ENCODE measurements at regions not wholly inside any gene's neighbourhood (a gene's known extent, or its start where the extent isn't known, plus 50 kb on each side); places are given as distances from the start of the nearest gene placed in this dataset.

GRCh38 chr7:94333810-94334209 lies 60.9 kb upstream of the COL1A2 start:
- Histone ChIP-seq H3K9ac (ENCODE audit: low read length) (no peak overlapping the region), H3K36me3 (ENCODE audit: insufficient read depth, low read length) (no peaks in the 10 kb centered on the region), H3K27me3 (ENCODE audit: insufficient read depth, low read depth, low read length) (no peaks in the 10 kb centered on the region), H2AFZ (ENCODE audit: low read depth, low read length) (no peak overlapping the region), H3K27ac (ENCODE audit: low read length) (no peak overlapping the region), H4K20me1 (ENCODE audit: insufficient read depth) (no peaks in the 10 kb centered on the region), H3K9me2 (ENCODE audit: insufficient read depth, low read length) (no peaks in the 10 kb centered on the region), H3K9me3 (ENCODE audit: low read length) (no peaks in the 10 kb centered on the region), H3K4me3 (ENCODE audit: low read length) (no peak overlapping the region), H3K4me2 (ENCODE audit: low read length) (no peak overlapping the region), H3K79me2 (replicated peaks; ENCODE audit: insufficient read depth, low read length) (no peaks in the 10 kb centered on the region), H3F3A (ENCODE audit: insufficient read depth, low read length, poor library complexity, severe bottlenecking) (no peaks in the 10 kb centered on the region)
- no peak for TF ChIP-seq EP300 (conservative IDR thresholded peaks at IDR 0.05; ENCODE audit: poor library complexity, severe bottlenecking)
- TF ChIP-seq MXI1 (conservative IDR thresholded peaks at IDR 0.05; ENCODE audit: poor library complexity, severe bottlenecking) = no peak

- TF ChIP-seq TAF1 (IDR thresholded peaks at IDR 0.05; ENCODE audit: low read depth) (no peak), SMC3 (conservative IDR thresholded peaks at IDR 0.05; ENCODE audit: poor library complexity) (no peak), RAD21 (conservative IDR thresholded peaks at IDR 0.05) (no peak), CTCF (IDR thresholded peaks at IDR 0.05; ENCODE audit: poor library complexity, severe bottlenecking) (no peak), EP300 (conservative IDR thresholded peaks at IDR 0.05; ENCODE audit: poor library complexity, severe bottlenecking) (no peak), REST (IDR thresholded peaks at IDR 0.05; ENCODE audit: borderline replicate concordance) (no peak), EZH2 (IDR thresholded peaks at IDR 0.05; ENCODE audit: borderline replicate concordance, insufficient read depth, low read length, poor library complexity, severe bottlenecking) (no peak), MXI1 (conservative IDR thresholded peaks at IDR 0.05; ENCODE audit: poor library complexity, severe bottlenecking) (no peak), POLR2AphosphoS5 (IDR thresholded peaks at IDR 0.05) (no peak)
- no peaks in the 10 kb centered on the region for H3K9me2 ChIP-seq (ENCODE audit: insufficient read depth, low read length)
- no peak overlapping the region for H3K4me2 ChIP-seq (ENCODE audit: low read length)
- H3K9me3 ChIP-seq (ENCODE audit: low read length) = no peaks in the 10 kb centered on the region
- H3K27ac ChIP-seq (ENCODE audit: low read length) = no peak overlapping the region
- H3K4me3 ChIP-seq (ENCODE audit: low read length) = no peak overlapping the region
- H3K36me3 ChIP-seq (ENCODE audit: insufficient read depth, low read length) = no peaks in the 10 kb centered on the region
- H4K20me1 ChIP-seq (ENCODE audit: insufficient read depth) = no peaks in the 10 kb centered on the region
- no peaks in the 10 kb centered on the region for H3F3A ChIP-seq (ENCODE audit: insufficient read depth, low read length, poor library complexity, severe bottlenecking)
- H3K27me3 ChIP-seq (ENCODE audit: insufficient read depth, low read depth, low read length) = no peaks in the 10 kb centered on the region
- H3K9ac ChIP-seq (ENCODE audit: low read length) = no peak overlapping the region
- H3K79me2 ChIP-seq (replicated peaks; ENCODE audit: insufficient read depth, low read length) = no peaks in the 10 kb centered on the region
- no peak overlapping the region for H2AFZ ChIP-seq (ENCODE audit: low read depth, low read length)
Observed at GRCh38 chr7:94335586-94335985, 59.1 kb upstream of the COL1A2 start.

- H3K9me3 ChIP-seq (ENCODE audit: low read length) = no peaks in the 10 kb centered on the region
- no peaks in the 10 kb centered on the region for H3K27me3 ChIP-seq (ENCODE audit: insufficient read depth, low read depth, low read length)
- no peaks in the 10 kb centered on the region for H3F3A ChIP-seq (ENCODE audit: insufficient read depth, low read length, poor library complexity, severe bottlenecking)
- no peak overlapping the region for H3K4me3 ChIP-seq (ENCODE audit: low read length)
- H3K27ac ChIP-seq (ENCODE audit: low read length) = no peak overlapping the region
- H3K9me2 ChIP-seq (ENCODE audit: insufficient read depth, low read length) = no peaks in the 10 kb centered on the region
- no peaks in the 10 kb centered on the region for H4K20me1 ChIP-seq (ENCODE audit: insufficient read depth)
- no peak overlapping the region for H2AFZ ChIP-seq (ENCODE audit: low read depth, low read length)
- TF ChIP-seq EP300 (conservative IDR thresholded peaks at IDR 0.05; ENCODE audit: poor library complexity, severe bottlenecking) = no peak
- no peak for TF ChIP-seq MXI1 (conservative IDR thresholded peaks at IDR 0.05; ENCODE audit: poor library complexity, severe bottlenecking)
- no peak for TF ChIP-seq REST (IDR thresholded peaks at IDR 0.05; ENCODE audit: borderline replicate concordance)
- no peak for TF ChIP-seq RAD21 (conservative IDR thresholded peaks at IDR 0.05)
- TF ChIP-seq TAF1 (IDR thresholded peaks at IDR 0.05; ENCODE audit: low read depth) = no peak
- TF ChIP-seq POLR2AphosphoS5 (IDR thresholded peaks at IDR 0.05) = no peak
- TF ChIP-seq EZH2 (IDR thresholded peaks at IDR 0.05; ENCODE audit: borderline replicate concordance, insufficient read depth, low read length, poor library complexity, severe bottlenecking) = no peak
- no peak for TF ChIP-seq CTCF (IDR thresholded peaks at IDR 0.05; ENCODE audit: poor library complexity, severe bottlenecking)
- TF ChIP-seq SMC3 (conservative IDR thresholded peaks at IDR 0.05; ENCODE audit: poor library complexity) = no peak
- H3K4me2 ChIP-seq (ENCODE audit: low read length) = no peak overlapping the region
- H3K79me2 ChIP-seq (replicated peaks; ENCODE audit: insufficient read depth, low read length) = no peaks in the 10 kb centered on the region
- H3K9ac ChIP-seq (ENCODE audit: low read length) = no peak overlapping the region
- no peaks in the 10 kb centered on the region for H3K36me3 ChIP-seq (ENCODE audit: insufficient read depth, low read length)
Observed at GRCh38 chr7:94336009-94336408, 58.7 kb upstream of the COL1A2 start.
